H9 (cell line): ENCODE measurements at regions not wholly inside any gene's neighbourhood (a gene's known extent, or its start where the extent isn't known, plus 50 kb on each side); places are given as distances from the start of the nearest gene placed in this dataset.

ENCODE experiments used
- DNase-seq: peaks from one replicate; pipeline ENCODE4 v3.0.0-alpha.2; 2017
- H2AFZ ChIP-seq: one replicate; pipeline ENCODE4 v1.6.1; 2013; ENCODE audit warnings: mild to moderate bottlenecking, low read length, control low read depth, moderate library complexity
- H2AK5ac ChIP-seq: 2 replicates; pipeline ENCODE4 v1.6.1; 2013; ENCODE audit warnings: low read length, control low read depth, mixed read lengths; ENCODE audit not compliant: insufficient read length
- H2BK120ac ChIP-seq: one replicate; pipeline ENCODE4 v1.6.1; 2013; ENCODE audit warnings: low read depth, mild to moderate bottlenecking, low read length, control low read depth, inconsistent platforms; ENCODE audit not compliant: poor library complexity, severe bottlenecking
- H2BK12ac ChIP-seq: 2 replicates; pipeline ENCODE4 v1.6.1; 2013; ENCODE audit warnings: low read length, control low read depth, mixed read lengths, low read depth; ENCODE audit not compliant: insufficient read length
- H2BK15ac ChIP-seq: 2 replicates; pipeline ENCODE4 v1.6.1; 2013; ENCODE audit warnings: low read depth, low read length, control low read depth
- H2BK20ac ChIP-seq: one replicate; pipeline ENCODE4 v1.6.1; 2013; ENCODE audit warnings: low read depth, mild to moderate bottlenecking, low read length, control low read depth, inconsistent platforms; ENCODE audit not compliant: poor library complexity, severe bottlenecking
- H2BK5ac ChIP-seq: 2 replicates; pipeline ENCODE4 v1.6.1; 2013; ENCODE audit warnings: low read length, control low read depth, mixed read lengths; ENCODE audit not compliant: insufficient read length
- H3K14ac ChIP-seq: 2 replicates; pipeline ENCODE4 v1.6.1; 2013; ENCODE audit warnings: low read length, control low read depth; ENCODE audit not compliant: insufficient read depth
- H3K18ac ChIP-seq: 2 replicates; pipeline ENCODE4 v1.6.1; 2013; ENCODE audit warnings: low read depth, mild to moderate bottlenecking, mixed read lengths, low read length, control low read depth; ENCODE audit not compliant: insufficient read length
- H3K23ac ChIP-seq: 2 replicates; pipeline ENCODE4 v1.6.1; 2013; ENCODE audit warnings: low read length, control low read depth, mixed read lengths, low read depth; ENCODE audit not compliant: insufficient read length
- H3K23me2 ChIP-seq: 2 replicates; pipeline ENCODE4 v1.6.1; 2013; ENCODE audit warnings: low read depth, mild to moderate bottlenecking, mixed read lengths, low read length, control low read depth; ENCODE audit not compliant: insufficient read length, poor library complexity, severe bottlenecking
- H3K27ac ChIP-seq: 2 replicates; pipeline ENCODE4 v1.5.1; 2013; ENCODE audit warnings: low read length, control low read depth, mixed read lengths, low read depth; ENCODE audit not compliant: insufficient read length
- H3K27me3 ChIP-seq: 2 replicates; pipeline ENCODE4 v1.6.1; 2013; ENCODE audit warnings: low read length, control low read depth, inconsistent platforms; ENCODE audit not compliant: insufficient read depth
- H3K4ac ChIP-seq: 2 replicates; pipeline ENCODE4 v1.6.1; 2013; ENCODE audit warnings: low read depth, mild to moderate bottlenecking, control low read depth, inconsistent platforms, low read length, moderate library complexity
- H3K4me1 ChIP-seq: 2 replicates; pipeline ENCODE4 v1.6.1; 2013; ENCODE audit warnings: low read length, control low read depth, inconsistent platforms; ENCODE audit not compliant: insufficient read depth
- H3K4me2 ChIP-seq: 2 replicates; pipeline ENCODE4 v1.6.1; 2013; ENCODE audit warnings: low read length, control low read depth, mixed read lengths; ENCODE audit not compliant: insufficient read length, insufficient read depth
- H3K56ac ChIP-seq: 2 replicates; pipeline ENCODE4 v1.6.1; 2013; ENCODE audit warnings: low read depth, mild to moderate bottlenecking, mixed read lengths, low read length, control low read depth; ENCODE audit not compliant: insufficient read length
- H3K79me1 ChIP-seq: 2 replicates; pipeline ENCODE4 v1.6.1; 2013; ENCODE audit warnings: low read depth, mild to moderate bottlenecking, moderate library complexity, low read length, control low read depth, inconsistent platforms; ENCODE audit not compliant: insufficient read depth, poor library complexity, severe bottlenecking
- H3K79me2 ChIP-seq: 2 replicates; pipeline ENCODE4 v1.6.1; 2013; ENCODE audit warnings: low read length, control low read depth, inconsistent platforms; ENCODE audit not compliant: insufficient read depth
- H3K9ac ChIP-seq: 2 replicates; pipeline ENCODE4 v1.6.1; 2013; ENCODE audit warnings: low read length, control low read depth, mixed read lengths; ENCODE audit not compliant: insufficient read length; ENCODE audit errors: extremely low read depth
- H3K9me3 ChIP-seq: one replicate; pipeline ENCODE4 v1.6.1; 2013; ENCODE audit warnings: low read depth, low read length, inconsistent platforms; ENCODE audit not compliant: control insufficient read depth
- H3T11ph ChIP-seq: one replicate; pipeline ENCODE4 v1.6.1; 2013; ENCODE audit warnings: mild to moderate bottlenecking, low read length, control low read depth, inconsistent platforms
- H4K20me1 ChIP-seq: one replicate; pipeline ENCODE4 v1.6.1; 2013; ENCODE audit not compliant: control insufficient read depth, insufficient read length, insufficient read depth
- H4K5ac ChIP-seq: 2 replicates; pipeline ENCODE4 v1.6.1; 2013; ENCODE audit warnings: low read depth, mild to moderate bottlenecking, mixed read lengths, low read length, control low read depth; ENCODE audit not compliant: insufficient read length
- H4K8ac ChIP-seq: replicated peaks from 2 replicates; pipeline ENCODE4 v1.6.1; 2013; ENCODE audit warnings: low read length, control low read depth, mixed read lengths, low read depth; ENCODE audit not compliant: insufficient read length
- H4K91ac ChIP-seq: 2 replicates; pipeline ENCODE4 v1.6.1; 2013; ENCODE audit warnings: low read depth, mild to moderate bottlenecking, moderate library complexity, mixed read lengths, low read length, control low read depth; ENCODE audit not compliant: insufficient read length
- H3K27ac Mint-ChIP-seq, 3 experiments: 2 replicates in 2 of 3; 3 replicates in 1 of 3; pipeline ENCODE4 v1.8.0; 2020 to 2021; ENCODE audit warnings: mixed read lengths in 3 of 3, mild to moderate bottlenecking in 1 of 3, moderate library complexity in 1 of 3
- H3K27me3 Mint-ChIP-seq: 2 replicates; pipeline ENCODE4 v1.8.0; 2021; ENCODE audit warnings: low read depth, mild to moderate bottlenecking, moderate library complexity, mixed read lengths
- H3K36me3 Mint-ChIP-seq, 3 experiments: 2 replicates in 2 of 3; 3 replicates in 1 of 3; pipeline ENCODE4 v1.8.0; 2020 to 2021; ENCODE audit warnings: low read depth in 3 of 3, mixed read lengths in 3 of 3; ENCODE audit not compliant: insufficient read depth in 1 of 3
- H3K4me1 Mint-ChIP-seq, 2 experiments: 2 replicates each; pipeline ENCODE4 v1.8.0; 2020; ENCODE audit warnings: mixed read lengths in 2 of 2
- H3K4me3 Mint-ChIP-seq, 2 experiments: 2 replicates in 1 of 2; 3 replicates in 1 of 2; pipeline ENCODE4 v1.8.0; 2020 to 2021; ENCODE audit warnings: mild to moderate bottlenecking in 2 of 2, mixed read lengths in 2 of 2, moderate library complexity in 1 of 2
- H3K9me3 Mint-ChIP-seq, 2 experiments: 2 replicates in 1 of 2; 3 replicates in 1 of 2; pipeline ENCODE4 v1.8.0; 2020; ENCODE audit warnings: mild to moderate bottlenecking in 2 of 2, mixed read lengths in 2 of 2, moderate library complexity in 1 of 2
- WGBS: extraction: QIAGEN DNeasy Blood & Tissue Kit; methylation state at CpG from one replicate; pipeline ENCODE4 v1.1.7; 2013; ENCODE audit warnings: missing lambda C conversion rate, low lambda C conversion rate, mixed read lengths; ENCODE audit not compliant: insufficient read length; ENCODE audit errors: extremely low coverage; 5-methylcytosine and 5-hydroxymethylcytosine counted together
- TF ChIP-seq, protein P1 (sequence below): fragments of 200-600 bp; sonication (generic); conservative IDR thresholded peaks from 3 replicates; pipeline ENCODE4 v1.8.0; 2021; ENCODE audit warnings: antibody characterized with exemption, mild to moderate bottlenecking

DNA sequence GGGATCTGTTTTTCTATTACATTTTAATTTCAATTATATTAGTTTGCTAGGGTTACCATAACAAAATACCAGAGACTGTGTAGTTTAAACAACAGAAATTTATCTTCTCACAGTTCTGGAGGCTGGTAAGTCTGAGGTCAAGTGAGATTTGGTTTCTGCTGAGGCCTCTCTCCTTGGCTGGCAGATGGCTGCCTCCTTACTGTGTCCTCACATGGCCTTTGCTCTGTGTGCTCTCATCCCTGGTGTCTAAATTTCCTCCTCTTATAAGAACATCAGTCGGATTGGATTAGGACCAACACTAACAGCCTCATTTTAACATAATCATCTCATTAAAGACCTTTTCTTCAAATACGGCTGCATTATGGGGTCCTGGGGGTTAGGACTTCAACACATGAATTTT, 195.2 kb upstream of the CHODL start:
- no peak overlapping the region for H2AFZ ChIP-seq
- no peak overlapping the region for H3T11ph ChIP-seq
- Mint-ChIP-seq H3K36me3 (no peaks in the 10 kb centered on the region), H3K4me3 (no peak overlapping the region), H3K9me3 (no peaks in the 10 kb centered on the region), H3K27ac (no peak overlapping the region), H3K4me1 (peaks cover 2 to 5% of the 10 kb centered on the region in 2 experiments; a peak in 3 of 4 replicates), H3K27me3 (no peaks in the 10 kb centered on the region)
- no peak overlapping the region for H3K4me2 ChIP-seq
- no peaks in the 10 kb centered on the region for H3K27me3 ChIP-seq
- no peak overlapping the region for H3K4ac ChIP-seq
- no peak overlapping the region for H3K27ac ChIP-seq
- no peak overlapping the region for H3K9ac ChIP-seq
- no peak overlapping the region for H4K8ac ChIP-seq
- H3K4me1 ChIP-seq: no peaks in the 10 kb centered on the region
- H2AK5ac ChIP-seq: no peak overlapping the region
- TF ChIP-seq, protein P1, sequence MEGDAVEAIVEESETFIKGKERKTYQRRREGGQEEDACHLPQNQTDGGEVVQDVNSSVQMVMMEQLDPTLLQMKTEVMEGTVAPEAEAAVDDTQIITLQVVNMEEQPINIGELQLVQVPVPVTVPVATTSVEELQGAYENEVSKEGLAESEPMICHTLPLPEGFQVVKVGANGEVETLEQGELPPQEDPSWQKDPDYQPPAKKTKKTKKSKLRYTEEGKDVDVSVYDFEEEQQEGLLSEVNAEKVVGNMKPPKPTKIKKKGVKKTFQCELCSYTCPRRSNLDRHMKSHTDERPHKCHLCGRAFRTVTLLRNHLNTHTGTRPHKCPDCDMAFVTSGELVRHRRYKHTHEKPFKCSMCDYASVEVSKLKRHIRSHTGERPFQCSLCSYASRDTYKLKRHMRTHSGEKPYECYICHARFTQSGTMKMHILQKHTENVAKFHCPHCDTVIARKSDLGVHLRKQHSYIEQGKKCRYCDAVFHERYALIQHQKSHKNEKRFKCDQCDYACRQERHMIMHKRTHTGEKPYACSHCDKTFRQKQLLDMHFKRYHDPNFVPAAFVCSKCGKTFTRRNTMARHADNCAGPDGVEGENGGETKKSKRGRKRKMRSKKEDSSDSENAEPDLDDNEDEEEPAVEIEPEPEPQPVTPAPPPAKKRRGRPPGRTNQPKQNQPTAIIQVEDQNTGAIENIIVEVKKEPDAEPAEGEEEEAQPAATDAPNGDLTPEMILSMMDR: no peak
- WGBS: no CpG with 5 or more reads among the region's 2 CpGs
- H2BK12ac ChIP-seq: no peak overlapping the region
- H3K79me2 ChIP-seq: no peaks in the 10 kb centered on the region
- no peak overlapping the region for H2BK20ac ChIP-seq
- H3K14ac ChIP-seq: no peak overlapping the region
- H3K18ac ChIP-seq: no peak overlapping the region
- no peaks in the 10 kb centered on the region for H3K79me1 ChIP-seq
- H2BK5ac ChIP-seq: no peak overlapping the region
- no peak overlapping the region for H3K23ac ChIP-seq
- H3K9me3 ChIP-seq: no peaks in the 10 kb centered on the region
- H2BK15ac ChIP-seq: no peak overlapping the region
- H4K20me1 ChIP-seq: no peaks in the 10 kb centered on the region
- H3K23me2 ChIP-seq: no peaks in the 10 kb centered on the region
- no peak overlapping the region for H2BK120ac ChIP-seq
- no peak overlapping the region for H4K5ac ChIP-seq
- H4K91ac ChIP-seq: no peak overlapping the region
- no peak for DNase-seq
- no peak overlapping the region for H3K56ac ChIP-seq
